Motor neuron (in vitro differentiated cells): ENCODE measurements at regions not wholly inside any gene's neighbourhood (a gene's known extent, or its start where the extent isn't known, plus 50 kb on each side); places are given as distances from the start of the nearest gene placed in this dataset.

ENCODE experiments used
- ATAC-seq, 8 experiments: fragments of 200-7000 bp; cut with Tn5 transposase; replicated peaks in 6 of 8; 2 replicates each; pipeline ENCODE4 v1.8.0; 2021; ENCODE audit warnings: mild to moderate bottlenecking in 8 of 8, moderate library complexity in 8 of 8
- H3K27ac ChIP-seq, 2 donors: fragments of 250-450 bp; sonication (Bioruptor Pico); 2 replicates each; pipeline ENCODE4 v1.9.0; 2021; ENCODE audit warnings: antibody characterized with exemption in 2 of 2, mild to moderate bottlenecking in 2 of 2, moderate library complexity in 1 of 2
- H3K4me1 ChIP-seq, 2 donors: fragments of 250-450 bp; sonication (Bioruptor Pico); replicated peaks in 1 of 2; 2 replicates each; pipeline ENCODE4 v1.6.1; 2021; ENCODE audit warnings: antibody characterized with exemption in 2 of 2, mild to moderate bottlenecking in 2 of 2, moderate library complexity in 1 of 2
- H3K4me3 ChIP-seq, 5 donors: fragments of 250-450 bp; sonication (Bioruptor Pico); 2 replicates each; pipeline ENCODE4 v1.9.0; 2021; ENCODE audit warnings: antibody characterized with exemption in 5 of 5, mild to moderate bottlenecking in 5 of 5, moderate library complexity in 4 of 5
- WGBS, 10 experiments: fragments of 450-650 bp; shearing (Covaris generic); methylation state at CpG; one replicate each; pipeline ENCODE4 v1.0.0; 2022; 5-methylcytosine and 5-hydroxymethylcytosine counted together
- in situ Hi-C, 9 experiments: fragments of 400-800 bp; cut with MboI; loops; one replicate each; pipeline ENCODE4 v1.15.0; 2021; ENCODE audit warnings: low sequenced_read_pairs in 9 of 9, low pct_unique_long_range_greater_than_20kb in 2 of 9; ENCODE audit not compliant: unreplicated experiment in 9 of 9

GRCh38 chr10:83605783-83606630, 533.3 kb upstream of the GHITM start:
- WGBS, 10 experiments: 0 to 100% (median 79%) methylated on average over 1 to 2 of the region's 2 CpGs; no CpG with 5 or more reads in 1 of the 10 experiments
- no peak for ATAC-seq

GRCh38 chr10:83607959-83608745, 531.2 kb upstream of the GHITM start:
- Histone ChIP-seq H3K4me3 (no peak overlapping the region), H3K4me1 (no peaks in the 10 kb centered on the region), H3K27ac (no peak overlapping the region)
- WGBS, 10 experiments: 18 to 100% (median 88%) methylated on average over 1 to 7 of the region's 7 CpGs
- in situ Hi-C loops: no loop called here
- no peak for ATAC-seq

More at GRCh38 chr10:83605783-83606630, 533.3 kb upstream of the GHITM start:
- Histone ChIP-seq H3K27ac (no peak overlapping the region), H3K4me3 (no peak overlapping the region), H3K4me1 (no peaks in the 10 kb centered on the region)
- in situ Hi-C loops: no loop called here

GRCh38 chr10:83612050-83612449, 527.3 kb upstream of the GHITM start:
- 0 to 86% (median 44%) methylated on average over 1 to 4 of the region's 4 CpGs for WGBS, 10 experiments
- in situ Hi-C loops: no loop called here
- no peak overlapping the region for H3K27ac ChIP-seq
- no peaks in the 10 kb centered on the region for H3K4me1 ChIP-seq
- H3K4me3 ChIP-seq: no peak overlapping the region
- peak in 4 of 8 experiments; percentile 24 to 33 (median 30) for ATAC-seq

DNA sequence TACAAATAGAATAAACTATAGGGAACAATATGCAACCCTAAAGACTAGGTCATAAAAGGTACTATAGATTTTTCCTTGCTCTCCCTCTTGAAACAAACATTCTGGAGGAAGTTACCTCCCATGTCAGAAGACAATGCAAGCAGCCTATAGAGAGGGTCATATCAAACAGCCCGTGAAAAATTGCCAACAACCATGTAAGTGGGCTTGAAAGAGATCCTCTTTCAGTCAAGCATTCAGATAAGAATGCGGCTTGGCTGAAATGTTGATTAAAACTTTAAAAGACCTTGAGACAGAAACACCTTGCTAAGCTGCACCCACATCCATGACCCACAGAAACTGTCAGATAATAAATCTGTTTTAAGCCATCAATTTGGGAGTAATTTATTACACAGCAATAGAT, 526.6 kb upstream of the GHITM start:
- in situ Hi-C loops: no loop called here
- Histone ChIP-seq H3K4me3 (no peak overlapping the region), H3K4me1 (no peaks in the 10 kb centered on the region), H3K27ac (no peak overlapping the region)
- no peak for ATAC-seq
- WGBS, 10 experiments: 11 to 88% (median 67%) methylated on average over 1 to 2 of the region's 2 CpGs; no CpG with 5 or more reads in 2 of the 10 experiments

- WGBS, 10 experiments: 0 to 100% (median 59%) methylated on average over 1 of the region's 1 CpG; no CpG with 5 or more reads in 3 of the 10 experiments
- ATAC-seq: peak in 1 of 8 experiments; percentile 66
- H3K4me1 ChIP-seq: no peaks in the 10 kb centered on the region
- in situ Hi-C loops: no loop called here
- H3K27ac ChIP-seq: no peak overlapping the region
- no peak overlapping the region for H3K4me3 ChIP-seq
Observed at GRCh38 chr10:83617172-83617571, 522.1 kb upstream of the GHITM start.

GRCh38 chr10:83617692-83618545, 521.4 kb upstream of the GHITM start:
- in situ Hi-C loops: no loop called here
- no peaks in the 10 kb centered on the region for H3K4me1 ChIP-seq
- ATAC-seq: no peak
- no peak overlapping the region for H3K27ac ChIP-seq
- H3K4me3 ChIP-seq: no peak overlapping the region
- WGBS, 10 experiments: 11 to 89% (median 53%) methylated on average over 1 to 5 of the region's 5 CpGs

DNA sequence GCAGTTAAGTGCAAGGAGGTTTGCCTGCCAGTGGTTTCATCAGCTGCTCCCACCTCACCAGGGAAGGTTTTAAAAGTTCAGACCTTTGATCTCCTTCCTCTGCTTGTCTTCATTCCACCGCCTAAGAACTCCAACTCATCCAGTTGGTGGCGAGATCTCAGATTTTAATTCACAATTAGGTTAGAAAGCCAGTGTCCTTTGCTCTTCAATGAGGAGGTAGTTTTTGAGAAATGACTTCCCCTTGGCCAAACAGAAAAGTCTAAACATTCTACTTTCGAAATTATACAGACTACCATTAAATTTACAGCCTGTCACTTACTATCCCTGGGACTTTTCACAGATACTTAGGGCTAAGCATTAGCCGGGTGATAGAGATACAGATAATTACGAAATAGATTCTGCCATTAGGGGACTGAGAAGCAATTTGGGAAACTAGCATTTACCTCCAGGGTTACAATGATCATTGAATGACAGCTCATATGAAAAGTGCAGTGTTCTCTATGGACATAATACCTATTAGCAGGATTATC, 513.4 kb upstream of the GHITM start:
- ATAC-seq: no peak
- in situ Hi-C loops: no loop called here
- H3K4me1 ChIP-seq: no peaks in the 10 kb centered on the region
- H3K4me3 ChIP-seq: no peak overlapping the region
- no peak overlapping the region for H3K27ac ChIP-seq
- 4 to 96% (median 48%) methylated on average over 1 to 5 of the region's 5 CpGs; no CpG with 5 or more reads in 1 of the 10 experiments for WGBS, 10 experiments

DNA sequence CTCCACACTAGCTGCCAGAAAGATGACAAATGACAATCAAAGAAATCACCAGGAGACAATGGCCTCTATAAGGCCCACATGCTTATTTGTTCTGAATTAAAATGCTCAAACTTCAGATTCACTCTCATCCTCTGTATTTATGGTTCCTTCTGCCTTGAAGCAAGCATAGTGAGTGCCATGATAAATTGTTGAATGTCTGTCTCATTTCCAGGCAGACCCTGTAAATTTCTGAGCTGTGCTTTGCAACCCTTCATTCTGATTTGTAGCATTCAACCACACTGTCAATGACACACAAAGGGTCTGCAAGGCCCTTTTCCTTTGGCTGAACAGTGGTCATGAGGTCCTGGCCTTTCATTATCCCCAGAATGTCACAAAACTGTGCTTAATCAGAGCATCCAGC, 506.6 kb upstream of the GHITM start:
- H3K27ac ChIP-seq: no peak overlapping the region
- ATAC-seq: peak in 4 of 8 experiments; percentile 29 to 75 (median 46)
- in situ Hi-C loops: no loop called here
- H3K4me1 ChIP-seq: peaks cover 4 to 8% of the 10 kb centered on the region in 2 donors
- H3K4me3 ChIP-seq: no peak overlapping the region

DNA sequence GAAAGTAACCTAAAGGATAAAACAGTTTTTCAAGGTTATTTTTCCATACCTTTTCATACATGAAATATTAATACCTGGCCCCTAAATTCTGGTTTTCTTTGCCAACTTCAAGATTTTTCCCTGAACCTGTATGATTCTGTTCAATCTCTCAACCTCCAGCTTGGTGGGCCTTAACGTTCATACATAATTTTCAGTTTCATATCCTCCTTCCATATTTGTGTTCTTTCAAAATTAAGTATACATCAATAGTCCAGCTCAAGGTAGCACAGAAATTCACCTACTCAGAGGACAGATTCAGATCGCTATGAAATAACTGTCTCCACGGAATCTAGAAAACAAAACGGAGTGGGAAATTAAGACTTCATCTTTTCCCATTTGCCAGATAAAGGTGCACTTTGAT, 505.8 kb upstream of the GHITM start:
- Histone ChIP-seq H3K27ac (no peak overlapping the region), H3K4me1 (peaks cover 4 to 8% of the 10 kb centered on the region in 2 donors), H3K4me3 (no peak overlapping the region)
- ATAC-seq: no peak
- in situ Hi-C loops: no loop called here
- WGBS, 10 experiments: 33 to 94% (median 85%) methylated on average over 1 to 4 of the region's 4 CpGs; no CpG with 5 or more reads in 1 of the 10 experiments

- no peak for ATAC-seq
- 7 to 100% (median 79%) methylated on average over 1 to 3 of the region's 3 CpGs; no CpG with 5 or more reads in 2 of the 10 experiments for WGBS, 10 experiments
- in situ Hi-C loops: no loop called here
- no peak overlapping the region for H3K4me3 ChIP-seq
- no peak overlapping the region for H3K27ac ChIP-seq
- H3K4me1 ChIP-seq: peaks cover 4 to 8% of the 10 kb centered on the region in 2 donors
Observed at GRCh38 chr10:83636826-83637225, 502.5 kb upstream of the GHITM start.

- in situ Hi-C loops: no loop called here
- H3K27ac ChIP-seq: no peak overlapping the region
- H3K4me1 ChIP-seq: no peaks in the 10 kb centered on the region
- no peak for ATAC-seq
- no peak overlapping the region for H3K4me3 ChIP-seq
Observed at GRCh38 chr10:83647526-83647925, 491.8 kb upstream of the GHITM start.

DNA sequence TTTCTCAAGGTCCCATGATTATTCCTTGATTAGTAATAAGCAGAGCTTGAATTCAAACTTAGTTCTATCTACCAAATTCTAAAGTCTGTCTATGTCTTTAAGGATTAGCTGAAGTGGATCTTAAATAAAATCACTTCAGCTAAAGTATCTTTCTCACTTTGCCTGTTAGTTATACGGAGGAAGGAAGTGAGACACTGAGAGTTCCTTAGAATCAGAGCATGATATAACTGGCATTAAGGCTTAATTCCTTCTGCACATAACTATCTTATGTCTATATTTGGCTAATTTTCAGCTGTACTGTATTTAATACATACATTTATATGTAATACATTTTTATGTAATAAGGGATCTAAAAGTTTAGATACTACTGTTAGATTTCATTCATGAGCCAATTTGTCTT, 491.1 kb upstream of the GHITM start:
- ATAC-seq: no peak
- Histone ChIP-seq H3K27ac (no peak overlapping the region), H3K4me3 (no peak overlapping the region), H3K4me1 (no peaks in the 10 kb centered on the region)
- WGBS, 10 experiments: 14 to 100% (median 76%) methylated on average over 1 of the region's 1 CpG; no CpG with 5 or more reads in 2 of the 10 experiments
- in situ Hi-C loops: no loop called here
